ENCODE measurements at regions not wholly inside any gene's neighbourhood (a gene's known extent, or its start where the extent isn't known, plus 50 kb on each side); places are given as distances from the start of the nearest gene placed in this dataset.

GRCh38 chr10:120983721-120984120 lies 132.6 kb downstream of the WDR11 start:
- DNase-seq (ENCODE audit: low spot score): no peak

- DNase-seq (ENCODE audit: low spot score): no peak
These were observed 133.1 kb downstream of the WDR11 start for GRCh38 chr10:120984221-120984620.

DNA sequence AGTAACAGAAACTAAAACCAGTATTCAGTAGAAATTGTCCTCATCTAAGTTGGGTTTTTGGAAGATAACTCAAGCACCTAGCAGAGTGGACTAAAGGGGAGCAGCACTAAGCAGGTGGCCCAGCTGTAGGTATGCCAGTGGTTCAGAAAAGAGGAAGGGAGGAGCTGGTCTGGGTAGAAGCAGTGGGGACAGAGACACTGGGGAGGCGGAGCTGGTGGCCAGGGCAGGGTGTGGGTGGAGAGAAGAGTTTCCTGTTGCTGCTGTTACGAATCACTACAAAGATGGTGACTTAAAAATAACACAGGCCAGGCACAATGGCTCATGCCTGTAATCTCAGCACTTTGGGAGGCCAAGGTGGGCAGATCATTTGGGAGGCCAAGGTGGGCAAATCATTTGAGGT lies 136.2 kb downstream of the WDR11 start:
- DNase-seq (ENCODE audit: low spot score): no peak

DNA sequence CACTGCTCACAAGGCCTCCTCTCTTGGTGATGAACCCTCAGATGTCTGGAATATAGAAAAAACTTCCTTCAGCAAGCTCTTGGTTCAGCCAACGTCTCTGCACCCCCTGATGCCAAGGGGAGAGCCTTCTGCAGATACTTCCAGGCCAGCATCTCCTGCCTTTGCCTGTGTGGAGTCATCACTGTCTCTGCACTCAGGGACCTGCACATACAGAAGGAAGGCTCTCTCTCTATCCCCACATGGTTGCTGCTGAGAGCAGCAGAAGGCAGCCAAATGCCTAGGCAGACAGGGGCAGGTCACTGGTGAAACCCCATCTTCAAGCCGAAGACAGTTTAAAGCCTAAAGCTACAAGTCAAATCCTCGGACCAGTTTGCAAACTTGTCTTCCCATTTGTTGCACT lies 137.6 kb downstream of the WDR11 start:
- DNase-seq (ENCODE audit: low spot score): no peak

GRCh38 chr10:120989279-120989678 lies 138.1 kb downstream of the WDR11 start:
- DNase-seq (ENCODE audit: low spot score): no peak

DNA sequence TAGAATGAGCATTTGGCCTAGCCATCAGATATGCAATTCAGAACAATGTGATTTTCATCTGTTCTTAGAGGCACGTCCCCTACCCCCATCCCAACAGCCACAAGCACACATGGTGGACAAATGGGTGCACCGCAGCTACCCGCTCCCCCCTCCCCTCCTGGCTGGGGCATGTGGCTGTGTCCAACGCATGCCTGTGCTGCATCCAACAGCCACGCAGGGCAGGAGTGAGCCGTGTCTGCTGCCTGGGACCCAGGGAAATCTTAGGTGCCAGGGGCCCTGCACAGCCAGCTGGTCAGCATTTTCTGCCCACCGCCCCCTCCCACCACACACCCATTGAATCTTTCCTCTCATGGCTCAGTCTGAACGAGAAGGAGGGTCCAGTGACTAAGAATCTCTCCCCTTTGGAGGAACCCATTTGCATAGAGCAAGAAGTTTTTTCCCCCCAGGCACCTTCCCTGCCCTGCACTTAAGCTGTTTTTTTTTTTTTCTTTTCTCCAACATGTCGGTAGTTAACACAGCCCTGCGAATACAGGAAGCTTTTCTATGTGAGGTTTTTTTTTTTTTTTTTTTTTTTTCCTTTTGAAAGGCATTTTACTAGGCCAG lies 138.9 kb downstream of the WDR11 start:
- DNase-seq (ENCODE audit: low spot score): no peak

DNA sequence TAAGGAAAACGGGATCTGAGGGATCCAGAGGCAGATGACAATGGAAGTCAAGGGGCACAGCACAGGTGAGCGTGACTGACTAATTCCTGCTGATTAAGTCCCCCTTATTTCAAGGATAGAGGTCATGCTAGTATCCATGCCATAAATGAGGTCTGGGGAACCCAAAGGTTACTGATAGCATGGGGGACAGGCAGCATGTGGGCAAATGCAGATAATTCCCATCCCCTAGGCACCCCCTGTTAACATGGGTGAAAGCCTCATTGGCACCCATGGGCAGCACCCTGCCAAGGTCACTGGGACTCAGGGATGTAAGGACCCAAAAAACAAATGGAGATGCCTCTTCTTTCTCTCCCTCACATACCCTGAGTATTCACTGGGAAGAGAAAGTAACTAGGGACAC lies 139.7 kb downstream of the WDR11 start:
- DNase-seq (ENCODE audit: low spot score): no peak

- DNase-seq (ENCODE audit: low spot score): no peak
These were observed 141.9 kb downstream of the WDR11 start for GRCh38 chr10:120993089-120993488.

DNA sequence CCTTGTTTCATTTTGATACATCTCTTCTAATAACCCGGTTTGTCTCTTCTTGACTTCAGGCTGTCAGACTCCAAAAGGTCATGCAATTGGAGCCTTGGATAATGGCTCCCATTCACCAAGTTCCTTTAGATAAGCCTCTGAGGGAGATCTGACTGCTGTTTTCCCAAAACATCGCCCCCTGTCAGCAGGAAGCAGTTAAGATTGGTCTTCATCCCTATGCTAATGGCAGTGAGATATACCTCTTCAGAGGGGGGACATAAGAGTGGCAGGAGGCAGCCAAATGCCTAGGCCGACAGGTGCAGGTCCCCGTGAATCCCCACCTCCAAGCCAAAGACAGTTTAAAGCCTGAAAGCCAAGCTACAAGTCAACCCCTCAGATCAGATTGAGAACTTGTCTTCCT lies 144.6 kb downstream of the WDR11 start:
- DNase-seq (ENCODE audit: low spot score): no peak

GRCh38 chr10:120996456-120997034 lies 145.4 kb downstream of the WDR11 start:
- no peak for DNase-seq (ENCODE audit: low spot score)

GRCh38 chr10:120997313-120997712 lies 146.2 kb downstream of the WDR11 start:
- no peak for DNase-seq (ENCODE audit: low spot score)

GRCh38 chr10:120997756-120998155 lies 146.6 kb downstream of the WDR11 start:
- no peak for DNase-seq (ENCODE audit: low spot score)

GRCh38 chr10:120998251-120998650 lies 147.1 kb downstream of the WDR11 start:
- DNase-seq (ENCODE audit: low spot score): no peak

DNA sequence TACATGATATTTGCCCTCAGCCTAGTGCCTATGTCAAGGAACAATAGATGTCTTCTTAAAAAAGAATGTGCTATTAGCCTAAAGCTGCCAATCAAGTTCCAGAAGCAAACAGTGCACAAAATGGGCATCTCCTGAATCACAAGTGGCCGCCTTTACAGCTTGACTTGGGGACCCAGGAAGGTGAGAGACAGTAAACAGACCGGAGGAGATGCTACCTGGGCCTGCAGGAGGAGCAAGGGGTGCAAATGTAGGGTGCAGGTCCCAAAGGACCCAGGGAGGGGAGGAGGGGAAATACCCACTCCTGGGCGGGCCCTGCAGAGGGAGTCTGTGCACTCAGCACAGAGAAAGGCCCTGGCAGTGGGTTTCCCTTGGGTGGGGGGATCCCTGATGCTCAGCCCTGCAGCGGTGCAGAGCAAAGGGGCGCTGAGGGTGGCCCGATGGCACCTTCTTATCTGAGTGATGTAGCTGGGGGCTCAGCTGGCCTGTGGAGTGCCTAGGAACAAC lies 147.7 kb downstream of the WDR11 start:
- DNase-seq (ENCODE audit: low spot score): no peak

- no peak for DNase-seq (ENCODE audit: low spot score)
These were observed 148.7 kb downstream of the WDR11 start for GRCh38 chr10:120999868-121000267.

- no peak for DNase-seq (ENCODE audit: low spot score)
These were observed 151.5 kb downstream of the WDR11 start for GRCh38 chr10:121002586-121003205.

DNA sequence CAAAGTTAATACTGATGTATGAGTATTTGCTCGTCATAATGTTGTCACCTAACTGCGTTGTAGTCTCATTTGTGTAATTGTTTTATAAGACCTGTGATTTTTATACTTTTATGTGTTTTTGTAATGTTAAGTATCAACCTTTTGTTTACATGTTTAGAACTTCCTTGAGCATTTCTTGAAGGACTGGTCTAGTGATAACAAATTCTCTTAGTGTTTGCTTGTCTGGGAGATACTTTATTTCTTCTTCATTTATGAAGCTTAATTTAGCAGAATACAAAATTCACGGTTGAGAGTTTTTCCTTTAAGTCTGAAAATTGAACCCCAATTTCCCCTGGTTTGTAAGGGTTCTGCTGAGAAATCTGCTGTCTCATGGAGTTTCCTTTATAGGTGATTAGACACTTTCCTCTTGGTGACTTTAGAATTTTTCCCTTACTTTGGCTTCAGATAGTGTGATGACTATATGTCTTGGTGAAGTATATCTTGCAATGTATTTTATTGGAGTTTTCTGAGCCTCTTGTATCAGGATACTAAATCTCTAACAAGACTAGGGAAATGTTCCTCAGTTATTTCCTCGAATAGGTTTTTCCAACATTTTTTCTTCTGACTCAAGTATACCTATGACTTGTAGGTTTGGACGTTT lies 154.9 kb downstream of the WDR11 start:
- no peak for DNase-seq (ENCODE audit: low spot score)

- no peak for DNase-seq (ENCODE audit: low spot score)
These were observed 156.1 kb downstream of the WDR11 start for GRCh38 chr10:121007264-121007663.

GRCh38 chr10:121015916-121016315 lies 164.8 kb downstream of the WDR11 start:
- DNase-seq (ENCODE audit: low spot score): no peak

GRCh38 chr10:121024905-121025584 lies 173.9 kb downstream of the WDR11 start:
- no peak for DNase-seq (ENCODE audit: low spot score)

GRCh38 chr10:121025731-121026130 lies 174.6 kb downstream of the WDR11 start:
- no peak for DNase-seq (ENCODE audit: low spot score)

- no peak for DNase-seq (ENCODE audit: low spot score)
These were observed 176.2 kb downstream of the WDR11 start for GRCh38 chr10:121027371-121027770.

GRCh38 chr10:121032460-121032859 lies 181.3 kb downstream of the WDR11 start:
- no peak for DNase-seq (ENCODE audit: low spot score)
